GM12874 (cell line): ENCODE measurements at regions not wholly inside any gene's neighbourhood (a gene's known extent, or its start where the extent isn't known, plus 50 kb on each side); places are given as distances from the start of the nearest gene placed in this dataset.

Experiments used
- TF ChIP-seq, protein P1 (sequence below): IDR thresholded peaks from 2 replicates; pipeline ENCODE4 v1.5.1; 2011; ENCODE audit warnings: low read depth, mild to moderate bottlenecking, control low read depth, low read length, moderate library complexity; ENCODE audit not compliant: insufficient read depth

- TF ChIP-seq, protein P1, sequence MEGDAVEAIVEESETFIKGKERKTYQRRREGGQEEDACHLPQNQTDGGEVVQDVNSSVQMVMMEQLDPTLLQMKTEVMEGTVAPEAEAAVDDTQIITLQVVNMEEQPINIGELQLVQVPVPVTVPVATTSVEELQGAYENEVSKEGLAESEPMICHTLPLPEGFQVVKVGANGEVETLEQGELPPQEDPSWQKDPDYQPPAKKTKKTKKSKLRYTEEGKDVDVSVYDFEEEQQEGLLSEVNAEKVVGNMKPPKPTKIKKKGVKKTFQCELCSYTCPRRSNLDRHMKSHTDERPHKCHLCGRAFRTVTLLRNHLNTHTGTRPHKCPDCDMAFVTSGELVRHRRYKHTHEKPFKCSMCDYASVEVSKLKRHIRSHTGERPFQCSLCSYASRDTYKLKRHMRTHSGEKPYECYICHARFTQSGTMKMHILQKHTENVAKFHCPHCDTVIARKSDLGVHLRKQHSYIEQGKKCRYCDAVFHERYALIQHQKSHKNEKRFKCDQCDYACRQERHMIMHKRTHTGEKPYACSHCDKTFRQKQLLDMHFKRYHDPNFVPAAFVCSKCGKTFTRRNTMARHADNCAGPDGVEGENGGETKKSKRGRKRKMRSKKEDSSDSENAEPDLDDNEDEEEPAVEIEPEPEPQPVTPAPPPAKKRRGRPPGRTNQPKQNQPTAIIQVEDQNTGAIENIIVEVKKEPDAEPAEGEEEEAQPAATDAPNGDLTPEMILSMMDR, result no peak
Measured at GRCh38 chr2:211045025-211045424, 488.6 kb downstream of the CPS1 start.

DNA sequence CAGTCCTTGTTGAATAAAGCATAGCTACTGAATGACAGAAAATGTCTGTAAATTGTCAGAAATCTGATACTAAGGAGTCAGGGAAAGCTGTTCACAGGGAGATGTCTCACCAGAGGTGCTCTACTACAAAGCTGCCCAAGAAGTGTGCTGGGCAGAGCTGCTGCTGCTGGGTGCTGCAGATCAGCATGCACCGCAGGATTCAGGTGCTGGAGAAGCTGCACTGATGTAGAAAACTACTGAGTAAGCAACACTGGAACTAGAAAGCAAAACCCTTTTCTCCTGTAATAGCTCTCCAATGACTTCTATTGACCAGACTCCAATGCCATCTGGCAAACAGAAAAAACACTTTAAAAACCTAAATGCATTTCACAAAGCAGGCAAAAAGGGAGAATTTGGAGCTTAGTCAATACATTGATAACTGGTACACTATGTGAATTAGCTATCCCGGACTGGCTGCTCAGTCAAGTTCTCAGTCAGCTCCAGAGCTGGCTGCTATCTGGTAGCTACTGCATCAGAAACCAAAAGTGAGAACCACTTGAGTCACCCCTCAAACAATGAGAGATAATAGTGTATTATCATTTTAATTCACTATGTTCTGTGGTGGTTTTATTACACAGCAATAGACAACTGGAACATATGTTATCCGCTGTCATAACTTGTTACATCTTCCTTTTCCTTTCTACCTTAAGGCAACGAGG, 493.1 kb downstream of the CPS1 start:
- TF ChIP-seq, protein P1, result no peak

DNA sequence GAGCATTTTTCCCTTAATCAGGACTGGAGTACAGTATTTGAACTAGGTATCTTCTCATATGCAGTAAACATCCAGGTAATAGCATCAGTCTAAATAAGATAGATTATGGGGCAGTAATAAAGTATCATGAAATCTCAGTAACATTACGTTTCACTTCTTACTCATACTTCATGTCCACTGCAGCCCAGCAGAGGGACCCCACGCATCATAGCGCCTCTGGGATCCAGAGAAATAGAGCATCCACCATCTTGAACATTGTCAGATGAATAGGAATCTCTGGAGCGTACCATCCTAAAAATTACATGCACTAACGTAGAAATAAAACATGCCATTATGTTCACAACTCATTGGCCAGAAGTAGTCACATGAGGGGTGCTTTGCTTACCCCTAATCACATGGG, 499.0 kb downstream of the CPS1 start:
- TF ChIP-seq, protein P1, result no peak

GRCh38 chr2:211061612-211062296, 505.4 kb downstream of the CPS1 start:
- TF ChIP-seq, protein P1, result no peak

GRCh38 chr2:211062297-211062612, 505.9 kb downstream of the CPS1 start:
- TF ChIP-seq, protein P1, result no peak

DNA sequence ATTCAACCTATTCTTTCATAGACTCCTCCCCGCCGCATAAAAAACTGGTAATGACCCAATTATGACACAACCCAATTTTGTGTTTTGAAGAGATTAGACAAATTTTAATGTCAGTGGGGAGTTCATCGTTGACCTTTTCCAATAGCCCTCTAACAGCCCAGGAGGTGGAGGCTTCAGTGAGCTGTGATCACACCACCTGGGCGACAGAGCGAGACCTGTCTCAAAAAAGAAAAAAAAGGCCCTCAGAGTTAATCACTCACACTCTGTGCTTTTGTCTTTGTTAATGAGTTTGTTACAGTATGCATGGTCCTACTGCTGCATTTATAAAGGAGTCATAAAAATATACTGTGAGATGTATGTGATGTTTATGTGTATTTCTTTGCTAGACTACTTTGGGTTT, 510.6 kb downstream of the CPS1 start:
- TF ChIP-seq, protein P1, result no peak

DNA sequence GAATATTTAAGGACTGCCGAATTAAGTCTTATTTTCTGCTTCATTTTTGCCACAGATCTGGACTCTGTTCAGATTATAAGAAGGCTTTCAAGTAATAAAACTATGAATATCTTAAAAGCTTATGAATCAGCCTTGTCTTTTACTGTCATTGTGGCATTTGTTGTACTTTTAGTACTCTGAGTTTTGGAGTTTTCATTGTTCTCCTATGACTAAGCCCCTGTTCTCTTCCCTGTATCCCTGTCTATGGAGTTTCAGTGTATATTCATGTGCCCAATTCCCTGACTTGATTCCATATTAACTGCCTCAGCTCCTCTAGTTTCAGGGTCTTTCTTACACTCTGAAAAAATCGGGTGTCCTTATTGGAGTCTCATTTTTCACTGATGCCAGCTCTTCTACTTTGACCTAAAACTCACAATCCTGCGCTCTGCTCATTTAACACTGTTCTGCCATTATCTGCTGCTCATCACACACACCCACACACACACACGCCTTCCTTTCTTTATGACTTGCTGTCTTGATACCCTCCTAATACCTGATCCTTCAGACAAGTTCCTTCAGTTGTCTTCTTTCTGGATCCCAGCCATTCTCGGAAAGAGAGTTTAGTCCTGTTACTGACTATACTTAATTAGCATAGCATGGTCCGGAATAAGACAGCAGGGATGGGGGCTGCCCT, 511.8 kb downstream of the CPS1 start:
- TF ChIP-seq, protein P1, result no peak
